GM12891 (cell line): ENCODE measurements at regions not wholly inside any gene's neighbourhood (a gene's known extent, or its start where the extent isn't known, plus 50 kb on each side); places are given as distances from the start of the nearest gene placed in this dataset.

Experiments
- PAX5 ChIP-seq: IDR thresholded peaks from 2 replicates; pipeline ENCODE4 v1.6.1; 2011; ENCODE audit warnings: low read length, moderate library complexity, mild to moderate bottlenecking; ENCODE audit not compliant: insufficient read depth, severe bottlenecking
- POLR2A ChIP-seq: IDR thresholded peaks from 2 replicates; pipeline ENCODE4 v1.6.1; 2011; ENCODE audit warnings: low read depth, low read length, control low read depth
- POLR2AphosphoS5 ChIP-seq: IDR thresholded peaks from 2 replicates; pipeline ENCODE4 v1.6.1; 2011; ENCODE audit warnings: low read depth, low read length, control low read depth
- POU2F2 ChIP-seq: IDR thresholded peaks from 2 replicates; pipeline ENCODE4 v1.6.1; 2011; ENCODE audit warnings: low read depth, mild to moderate bottlenecking, control low read depth, low read length, moderate library complexity
- TAF1 ChIP-seq: IDR thresholded peaks from 2 replicates; pipeline ENCODE4 v1.6.1; 2011; ENCODE audit warnings: low read depth, low read length, control low read depth

- no peak for TF ChIP-seq POLR2A
- no peak for TF ChIP-seq TAF1
- no peak for TF ChIP-seq POLR2AphosphoS5
- no peak for TF ChIP-seq POU2F2
- TF ChIP-seq PAX5 = no peak
These were observed 434.0 kb downstream of the FOXO1 start for GRCh38 chr13:40232311-40233040.
